D721Med (cell line): ENCODE measurements at regions not wholly inside any gene's neighbourhood (a gene's known extent, or its start where the extent isn't known, plus 50 kb on each side); places are given as distances from the start of the nearest gene placed in this dataset.

Source experiments
- DNase-seq: peaks from one replicate; pipeline ENCODE4 v3.0.0; 2011; ENCODE audit warnings: low spot score; ENCODE audit not compliant: insufficient read length
- FAIRE-seq: peaks from 2 replicates; lab custom pipeline; 2011; peaks lifted over from hg19 to GRCh38; lab: Jason Lieb, UNC
- TF ChIP-seq, protein P1 (sequence below): IDR thresholded peaks from 2 replicates; pipeline ENCODE4 v1.5.1; 2012; ENCODE audit warnings: mild to moderate bottlenecking, control low read depth; ENCODE audit not compliant: insufficient read depth; ENCODE audit errors: missing control alignments

DNA sequence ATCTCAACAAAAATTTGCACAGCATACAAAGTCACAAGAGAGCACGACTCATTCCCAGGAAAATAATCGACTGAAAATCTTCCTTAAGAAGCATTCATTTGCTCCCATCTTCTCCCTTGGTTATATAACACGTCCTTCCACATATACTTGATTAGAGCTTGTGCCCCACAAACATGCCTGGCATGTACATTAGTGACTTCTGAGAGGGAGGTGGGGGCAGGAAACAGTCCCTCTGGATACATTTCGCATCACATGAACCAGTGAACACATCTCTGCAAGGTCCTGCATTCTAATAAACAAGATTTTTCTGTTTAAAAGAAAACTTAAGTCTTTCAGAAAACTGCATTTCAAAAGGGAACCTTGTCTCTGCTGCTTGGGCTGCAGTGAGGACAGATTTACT lies 54.1 kb upstream of the IGLL5 start:
- FAIRE-seq (no peak), DNase-seq (no peak)
- TF ChIP-seq, protein P1, sequence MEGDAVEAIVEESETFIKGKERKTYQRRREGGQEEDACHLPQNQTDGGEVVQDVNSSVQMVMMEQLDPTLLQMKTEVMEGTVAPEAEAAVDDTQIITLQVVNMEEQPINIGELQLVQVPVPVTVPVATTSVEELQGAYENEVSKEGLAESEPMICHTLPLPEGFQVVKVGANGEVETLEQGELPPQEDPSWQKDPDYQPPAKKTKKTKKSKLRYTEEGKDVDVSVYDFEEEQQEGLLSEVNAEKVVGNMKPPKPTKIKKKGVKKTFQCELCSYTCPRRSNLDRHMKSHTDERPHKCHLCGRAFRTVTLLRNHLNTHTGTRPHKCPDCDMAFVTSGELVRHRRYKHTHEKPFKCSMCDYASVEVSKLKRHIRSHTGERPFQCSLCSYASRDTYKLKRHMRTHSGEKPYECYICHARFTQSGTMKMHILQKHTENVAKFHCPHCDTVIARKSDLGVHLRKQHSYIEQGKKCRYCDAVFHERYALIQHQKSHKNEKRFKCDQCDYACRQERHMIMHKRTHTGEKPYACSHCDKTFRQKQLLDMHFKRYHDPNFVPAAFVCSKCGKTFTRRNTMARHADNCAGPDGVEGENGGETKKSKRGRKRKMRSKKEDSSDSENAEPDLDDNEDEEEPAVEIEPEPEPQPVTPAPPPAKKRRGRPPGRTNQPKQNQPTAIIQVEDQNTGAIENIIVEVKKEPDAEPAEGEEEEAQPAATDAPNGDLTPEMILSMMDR: no peak

DNA sequence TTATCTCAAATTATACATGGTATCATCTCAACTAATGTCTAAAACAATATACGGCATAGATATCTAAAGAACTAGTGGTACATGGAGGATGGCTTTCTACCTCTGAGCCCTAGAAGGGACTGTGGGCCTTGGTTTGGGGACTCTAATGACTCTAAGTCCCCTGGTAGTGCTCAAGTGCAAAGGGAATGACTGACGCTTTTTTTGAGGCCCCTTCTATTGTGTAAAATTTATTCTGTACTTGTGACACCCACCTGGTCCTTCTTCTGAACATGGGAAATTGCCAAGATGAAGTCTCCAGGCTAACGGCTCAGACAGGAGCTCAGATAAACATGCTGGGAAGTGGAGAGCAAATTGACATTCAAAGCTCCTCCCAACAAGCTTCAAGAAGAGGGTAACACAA lies 53.4 kb upstream of the IGLL5 start:
- no peak for DNase-seq
- FAIRE-seq: no peak
- TF ChIP-seq, protein P1: no peak

DNA sequence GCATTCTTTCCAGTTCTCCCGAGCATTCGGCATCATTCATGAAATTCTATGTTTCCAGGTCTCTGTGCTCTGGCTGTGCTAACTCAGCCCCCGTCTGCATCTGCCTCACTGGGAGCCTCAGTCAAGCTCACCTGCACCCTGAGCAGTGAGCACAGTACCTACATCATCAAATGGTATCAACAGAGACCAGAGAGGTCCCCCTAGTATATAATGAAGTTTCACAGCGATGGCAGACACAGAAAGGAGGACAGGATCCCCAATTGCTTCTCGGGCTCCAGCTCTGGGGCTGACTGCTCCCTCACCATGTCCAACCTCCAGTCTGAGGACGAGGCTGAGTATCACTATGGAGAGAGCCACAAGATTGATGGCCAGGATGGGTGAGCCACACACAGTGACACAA lies 52.8 kb upstream of the IGLL5 start:
- TF ChIP-seq, protein P1: no peak
- no peak for FAIRE-seq
- DNase-seq: no peak

DNA sequence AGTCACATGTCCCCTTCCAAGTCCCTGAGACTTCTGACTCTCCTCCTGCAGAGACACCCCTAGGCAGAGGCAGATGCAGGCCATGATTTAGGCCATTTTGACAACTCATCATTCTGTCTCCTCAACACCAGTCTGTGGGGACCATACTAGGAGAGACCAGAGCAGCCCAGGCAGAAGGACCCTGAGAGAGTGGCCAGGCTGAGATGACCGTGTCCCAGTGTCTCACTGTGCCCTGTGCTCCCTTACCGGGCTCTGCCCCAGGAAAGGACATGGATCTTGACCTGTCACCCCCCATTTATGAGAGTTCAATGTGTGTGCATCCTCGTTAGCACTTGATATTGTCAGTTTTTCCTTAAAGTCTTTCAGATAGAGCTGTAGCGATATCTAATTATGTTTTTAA lies 52.4 kb upstream of the IGLL5 start:
- TF ChIP-seq, protein P1: no peak
- FAIRE-seq (no peak), DNase-seq (no peak)

DNA sequence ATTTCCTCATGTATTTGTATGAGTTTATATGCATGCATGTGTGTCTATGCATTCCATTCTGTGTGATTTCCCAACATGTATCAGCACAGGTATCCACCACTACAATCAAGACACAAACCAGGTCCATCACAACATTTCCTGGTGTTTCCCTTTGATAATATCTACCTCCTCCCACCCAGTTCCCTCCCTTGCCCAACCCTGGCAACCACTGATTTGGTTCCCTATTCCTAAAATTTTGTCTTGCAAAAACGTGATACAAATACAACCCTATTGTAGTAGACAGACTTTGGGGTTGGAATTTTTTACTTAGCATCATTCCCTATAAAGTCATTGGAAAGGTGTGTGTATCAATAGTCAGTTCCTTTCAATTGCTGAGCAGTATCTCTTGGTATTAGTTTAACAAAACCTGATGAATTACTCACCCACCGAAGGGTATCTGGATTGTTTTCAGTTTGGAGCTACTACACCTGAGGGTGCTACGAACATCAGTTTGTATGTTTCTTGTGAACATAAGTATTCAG lies 51.8 kb upstream of the IGLL5 start:
- TF ChIP-seq, protein P1: no peak
- FAIRE-seq: no peak

DNA sequence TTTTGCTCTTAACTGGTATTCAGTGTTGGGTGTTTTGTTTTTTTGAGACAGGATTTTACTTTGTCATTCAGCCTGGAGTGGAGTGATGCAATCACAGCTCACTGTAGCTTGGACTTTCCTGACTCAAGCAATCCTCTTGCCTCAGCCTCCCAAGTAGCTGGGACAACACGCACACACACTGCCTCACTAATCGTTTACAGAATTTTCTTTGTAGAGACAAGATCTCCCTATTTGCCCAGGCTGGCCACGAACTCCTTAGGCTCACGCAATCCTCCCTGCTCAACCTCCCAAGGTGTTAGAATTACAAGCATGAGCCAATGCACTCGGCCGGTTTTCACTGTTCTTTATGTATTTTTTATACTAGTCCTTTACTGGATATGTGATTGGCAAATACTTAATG lies 51.0 kb upstream of the IGLL5 start:
- DNase-seq (no peak), FAIRE-seq (no peak)
- TF ChIP-seq, protein P1: no peak

More for the DNA sequence above, 51.8 kb upstream of the IGLL5 start:
- no peak for DNase-seq
